ENCODE measurements at regions not wholly inside any gene's neighbourhood (a gene's known extent, or its start where the extent isn't known, plus 50 kb on each side); places are given as distances from the start of the nearest gene placed in this dataset.

DNA sequence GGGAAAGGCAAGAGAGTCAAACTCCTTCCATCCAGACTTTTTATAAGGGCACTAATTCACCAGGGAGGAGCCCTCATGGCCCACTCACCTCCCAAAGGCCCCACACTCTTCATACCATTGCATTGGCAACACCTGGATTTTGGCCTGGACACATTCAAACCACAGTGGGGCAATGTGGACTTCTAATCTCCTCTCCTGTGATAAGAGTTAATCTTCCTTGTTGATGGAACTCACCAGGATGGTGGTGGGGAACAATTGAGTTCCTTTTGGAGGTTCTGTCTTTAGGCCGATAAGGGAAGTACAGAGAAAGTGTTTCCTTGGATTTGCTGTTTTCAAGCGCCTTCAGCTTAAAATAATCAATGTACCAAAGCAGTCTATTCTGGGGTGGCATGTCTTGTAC, 268.7 kb downstream of the CD83 start (continued):
- TF ChIP-seq, protein P1, sequence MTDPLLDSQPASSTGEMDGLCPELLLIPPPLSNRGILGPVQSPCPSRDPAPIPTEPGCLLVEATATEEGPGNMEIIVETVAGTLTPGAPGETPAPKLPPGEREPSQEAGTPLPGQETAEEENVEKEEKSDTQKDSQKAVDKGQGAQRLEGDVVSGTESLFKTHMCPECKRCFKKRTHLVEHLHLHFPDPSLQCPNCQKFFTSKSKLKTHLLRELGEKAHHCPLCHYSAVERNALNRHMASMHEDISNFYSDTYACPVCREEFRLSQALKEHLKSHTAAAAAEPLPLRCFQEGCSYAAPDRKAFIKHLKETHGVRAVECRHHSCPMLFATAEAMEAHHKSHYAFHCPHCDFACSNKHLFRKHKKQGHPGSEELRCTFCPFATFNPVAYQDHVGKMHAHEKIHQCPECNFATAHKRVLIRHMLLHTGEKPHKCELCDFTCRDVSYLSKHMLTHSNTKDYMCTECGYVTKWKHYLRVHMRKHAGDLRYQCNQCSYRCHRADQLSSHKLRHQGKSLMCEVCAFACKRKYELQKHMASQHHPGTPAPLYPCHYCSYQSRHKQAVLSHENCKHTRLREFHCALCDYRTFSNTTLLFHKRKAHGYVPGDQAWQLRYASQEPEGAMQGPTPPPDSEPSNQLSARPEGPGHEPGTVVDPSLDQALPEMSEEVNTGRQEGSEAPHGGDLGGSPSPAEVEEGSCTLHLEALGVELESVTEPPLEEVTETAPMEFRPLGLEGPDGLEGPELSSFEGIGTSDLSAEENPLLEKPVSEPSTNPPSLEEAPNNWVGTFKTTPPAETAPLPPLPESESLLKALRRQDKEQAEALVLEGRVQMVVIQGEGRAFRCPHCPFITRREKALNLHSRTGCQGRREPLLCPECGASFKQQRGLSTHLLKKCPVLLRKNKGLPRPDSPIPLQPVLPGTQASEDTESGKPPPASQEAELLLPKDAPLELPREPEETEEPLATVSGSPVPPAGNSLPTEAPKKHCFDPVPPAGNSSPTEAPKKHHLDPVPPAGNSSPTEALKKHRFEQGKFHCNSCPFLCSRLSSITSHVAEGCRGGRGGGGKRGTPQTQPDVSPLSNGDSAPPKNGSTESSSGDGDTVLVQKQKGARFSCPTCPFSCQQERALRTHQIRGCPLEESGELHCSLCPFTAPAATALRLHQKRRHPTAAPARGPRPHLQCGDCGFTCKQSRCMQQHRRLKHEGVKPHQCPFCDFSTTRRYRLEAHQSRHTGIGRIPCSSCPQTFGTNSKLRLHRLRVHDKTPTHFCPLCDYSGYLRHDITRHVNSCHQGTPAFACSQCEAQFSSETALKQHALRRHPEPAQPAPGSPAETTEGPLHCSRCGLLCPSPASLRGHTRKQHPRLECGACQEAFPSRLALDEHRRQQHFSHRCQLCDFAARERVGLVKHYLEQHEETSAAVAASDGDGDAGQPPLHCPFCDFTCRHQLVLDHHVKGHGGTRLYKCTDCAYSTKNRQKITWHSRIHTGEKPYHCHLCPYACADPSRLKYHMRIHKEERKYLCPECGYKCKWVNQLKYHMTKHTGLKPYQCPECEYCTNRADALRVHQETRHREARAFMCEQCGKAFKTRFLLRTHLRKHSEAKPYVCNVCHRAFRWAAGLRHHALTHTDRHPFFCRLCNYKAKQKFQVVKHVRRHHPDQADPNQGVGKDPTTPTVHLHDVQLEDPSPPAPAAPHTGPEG (CRISPR knock-in tag; IDR thresholded peaks at IDR 0.05), result no peak

DNA sequence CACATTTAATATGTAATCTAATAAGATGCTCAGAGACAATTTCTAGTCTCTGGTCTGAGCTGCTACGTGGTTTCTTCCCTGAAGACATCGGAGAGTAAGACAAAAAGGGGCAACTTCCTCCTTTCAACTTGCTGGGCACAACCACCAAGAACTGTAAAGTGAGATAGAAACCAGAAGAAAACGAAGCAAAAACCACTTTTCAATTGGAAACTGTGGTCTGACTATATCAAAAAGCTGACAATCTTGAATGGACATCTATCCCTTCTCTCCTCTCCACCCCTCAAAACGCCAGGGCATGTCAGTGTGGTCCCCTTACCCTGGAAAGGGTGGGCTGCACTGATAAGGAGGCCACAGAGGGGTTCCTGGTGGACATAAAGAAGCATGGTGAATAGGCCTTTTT, 269.1 kb downstream of the CD83 start:
- no peak for FAIRE-seq
- ChIA-PET POLR2A (no interaction called here), CTCF (ENCODE audit: low intra/inter-chr PET ratio, low total read pairs) (no interaction called here)
- H3K27me3 ChIP-seq (ENCODE audit: control insufficient read depth in 1 of 2, insufficient read depth in 2 of 2, low read length in 2 of 2), result 0 out of 5 replicates have a peak, but pooled peaks cover 0 to 3% of the 10 kb centered on the region in 2 experiments
- no peak overlapping the region for H2AFZ ChIP-seq (ENCODE audit: low read length)
- no peak overlapping the region for H3K9ac ChIP-seq (ENCODE audit: insufficient read depth, low read depth, low read length)
- H4K20me1 ChIP-seq (ENCODE audit: insufficient read depth, low read length), result no peaks in the 10 kb centered on the region
- no peaks in the 10 kb centered on the region for H3K79me2 ChIP-seq (ENCODE audit: insufficient read depth, low read length)
- H3K4me1 ChIP-seq (ENCODE audit: insufficient read depth, low read length), result peaks cover 8% of the 10 kb centered on the region
- no peak overlapping the region for H3K4me2 ChIP-seq (ENCODE audit: low read depth, low read length)
- WGBS (ENCODE audit: low lambda C conversion rate), result 6% methylated on average over 4 of the region's 4 CpGs
- no peak for DNase-seq (ENCODE audit: low spot score)
- BruUV-seq (replicated peaks), result no TSS peak
- H3K36me3 ChIP-seq (replicated peaks in 1 of 2; ENCODE audit: control insufficient read depth in 1 of 2, insufficient read depth in 2 of 2, low read length in 2 of 2), result no peaks in the 10 kb centered on the region
- no peak for ATAC-seq
- H3K9me3 ChIP-seq (ENCODE audit: low read length), result no peaks in the 10 kb centered on the region
- intact Hi-C loops (cut with micrococcal nuclease; ENCODE audit: unreplicated experiment), result no loop called here
- H3K4me3 ChIP-seq (replicated peaks in 1 of 3; ENCODE audit: insufficient read depth in 1 of 3, low read depth in 2 of 3, low read length in 3 of 3), result no peak overlapping the region
- in situ Hi-C loops (cut with HindIII; ENCODE audit: extremely low pct_ligation_motif_present, low pct_unique_long_range_greater_than_20kb), result no loop called here
- H3K27ac ChIP-seq (ENCODE audit: extremely low read length, insufficient read depth, low read length), result no peak overlapping the region
- TF ChIP-seq ZNF788 (CRISPR knock-in tag; IDR thresholded peaks at IDR 0.05; ENCODE audit: borderline replicate concordance) (no peak), PTBP1 (IDR thresholded peaks at IDR 0.05; ENCODE audit: low read depth, low read length, poor library complexity, severe bottlenecking) (no peak), PHB2 (IDR thresholded peaks at IDR 0.05; ENCODE audit: partially characterized antibody) (no peak), SRSF9 (IDR thresholded peaks at IDR 0.05; ENCODE audit: borderline replicate concordance, insufficient read depth, low read depth, low read length, poor library complexity, severe bottlenecking) (no peak), BHLHE40 (IDR thresholded peaks at IDR 0.05; ENCODE audit: low read length) (no peak), NRL (CRISPR knock-in tag; IDR thresholded peaks at IDR 0.05; ENCODE audit: borderline replicate concordance) (no peak), KMT2A (CRISPR knock-in tag; IDR thresholded peaks at IDR 0.05) (no peak), SMARCE1 (IDR thresholded peaks at IDR 0.05; ENCODE audit: borderline replicate concordance) (no peak), TBX3 (IDR thresholded peaks at IDR 0.05; ENCODE audit: borderline replicate concordance) (no peak), RARG (CRISPR knock-in tag; IDR thresholded peaks at IDR 0.05; ENCODE audit: low read depth) (no peak), ZNF713 (CRISPR knock-in tag; IDR thresholded peaks at IDR 0.05) (no peak)
- TF ChIP-seq, protein P2, sequence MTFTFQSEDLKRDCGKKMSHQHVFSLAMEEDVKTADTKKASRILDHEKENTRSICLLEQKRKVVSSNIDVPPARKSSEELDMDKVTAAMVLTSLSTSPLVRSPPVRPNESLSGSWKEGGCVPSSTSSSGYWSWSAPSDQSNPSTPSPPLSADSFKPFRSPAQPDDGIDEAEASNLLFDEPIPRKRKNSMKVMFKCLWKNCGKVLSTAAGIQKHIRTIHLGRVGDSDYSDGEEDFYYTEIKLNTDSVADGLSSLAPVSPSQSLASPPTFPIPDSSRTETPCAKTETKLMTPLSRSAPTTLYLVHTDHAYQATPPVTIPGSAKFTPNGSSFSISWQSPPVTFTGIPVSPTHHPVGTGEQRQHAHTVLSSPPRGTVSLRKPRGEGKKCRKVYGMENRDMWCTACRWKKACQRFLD (CRISPR knock-in tag; IDR thresholded peaks at IDR 0.05; ENCODE audit: borderline replicate concordance), result no peak
- TF ChIP-seq, protein P3, sequence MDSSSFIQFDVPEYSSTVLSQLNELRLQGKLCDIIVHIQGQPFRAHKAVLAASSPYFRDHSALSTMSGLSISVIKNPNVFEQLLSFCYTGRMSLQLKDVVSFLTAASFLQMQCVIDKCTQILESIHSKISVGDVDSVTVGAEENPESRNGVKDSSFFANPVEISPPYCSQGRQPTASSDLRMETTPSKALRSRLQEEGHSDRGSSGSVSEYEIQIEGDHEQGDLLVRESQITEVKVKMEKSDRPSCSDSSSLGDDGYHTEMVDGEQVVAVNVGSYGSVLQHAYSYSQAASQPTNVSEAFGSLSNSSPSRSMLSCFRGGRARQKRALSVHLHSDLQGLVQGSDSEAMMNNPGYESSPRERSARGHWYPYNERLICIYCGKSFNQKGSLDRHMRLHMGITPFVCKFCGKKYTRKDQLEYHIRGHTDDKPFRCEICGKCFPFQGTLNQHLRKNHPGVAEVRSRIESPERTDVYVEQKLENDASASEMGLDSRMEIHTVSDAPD (CRISPR knock-in tag; IDR thresholded peaks at IDR 0.05), result no peak
- TF ChIP-seq, protein P4, sequence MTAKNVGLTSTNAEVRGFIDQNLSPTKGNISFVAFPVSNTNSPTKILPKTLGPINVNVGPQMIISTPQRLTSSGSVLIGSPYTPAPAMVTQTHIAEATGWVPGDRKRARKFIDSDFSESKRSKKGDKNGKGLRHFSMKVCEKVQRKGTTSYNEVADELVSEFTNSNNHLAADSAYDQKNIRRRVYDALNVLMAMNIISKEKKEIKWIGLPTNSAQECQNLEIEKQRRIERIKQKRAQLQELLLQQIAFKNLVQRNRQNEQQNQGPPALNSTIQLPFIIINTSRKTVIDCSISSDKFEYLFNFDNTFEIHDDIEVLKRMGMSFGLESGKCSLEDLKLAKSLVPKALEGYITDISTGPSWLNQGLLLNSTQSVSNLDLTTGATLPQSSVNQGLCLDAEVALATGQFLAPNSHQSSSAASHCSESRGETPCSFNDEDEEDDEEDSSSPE (CRISPR knock-in tag; IDR thresholded peaks at IDR 0.05), result no peak

Data from HepG2 (cell line).